K562 (cell line): ENCODE measurements at regions not wholly inside any gene's neighbourhood (a gene's known extent, or its start where the extent isn't known, plus 50 kb on each side); places are given as distances from the start of the nearest gene placed in this dataset.

ENCODE experiments used
- HEY1 ChIP-seq: fragments of 250-450 bp; sonication (Bioruptor Pico); IDR thresholded peaks from 2 replicates; pipeline ENCODE4 v1.5.0; 2020; ENCODE audit warnings: mild to moderate bottlenecking, moderate library complexity, borderline replicate concordance
- MYNN ChIP-seq, 2 experiments: sonication (generic); formaldehyde crosslinking in 1 of 2; IDR thresholded peaks; 2 replicates each; pipeline versions ENCODE4 v1.5.0 to v1.6.1; 2016 to 2020; ENCODE audit warnings: antibody characterized with exemption in 1 of 2, missing genetic modification reagents in 1 of 2
- TF ChIP-seq, protein P1 (sequence below), 2 experiments: fragments of 150-350 bp in 1 of 2; IDR thresholded peaks; 2 replicates each; pipeline ENCODE4 v1.6.1; 2012 to 2016; ENCODE audit warnings: low read depth in 2 of 2, low read length in 2 of 2, mild to moderate bottlenecking in 1 of 2, moderate library complexity in 1 of 2
- TF ChIP-seq, protein P2 (sequence below): fragments of 150-350 bp; conservative IDR thresholded peaks from 2 replicates; pipeline ENCODE4 v1.6.1; 2014; ENCODE audit warnings: low read length

DNA sequence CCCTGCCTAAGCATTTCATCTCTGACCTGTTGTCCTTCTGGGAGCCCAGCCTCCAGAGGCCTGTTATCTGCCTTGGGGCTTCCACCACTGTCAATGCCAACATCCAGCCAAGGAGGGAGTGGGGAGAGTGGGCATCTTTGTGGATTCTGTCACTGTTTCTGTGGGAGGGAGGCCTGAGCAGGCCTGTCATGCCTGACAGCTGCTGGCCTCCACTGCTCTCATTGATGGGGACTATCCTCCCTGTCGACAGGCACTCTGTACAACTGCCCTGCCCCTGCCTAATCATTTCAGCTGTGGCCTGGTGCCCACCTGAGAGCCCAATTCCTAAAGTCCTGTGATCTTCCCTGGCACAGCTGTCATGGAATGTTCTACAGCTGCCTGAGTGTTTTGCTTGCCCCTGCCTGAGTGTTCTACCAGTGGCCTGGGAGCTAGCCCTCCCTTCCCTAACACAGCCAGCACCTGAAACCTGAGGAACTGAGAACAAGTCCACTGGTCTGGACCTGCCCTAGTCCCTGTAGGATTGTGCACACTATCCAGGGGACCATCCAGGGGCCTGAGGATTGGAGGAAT is 145.3 kb downstream of the FAM83B start (continued):
- TF ChIP-seq, protein P1, sequence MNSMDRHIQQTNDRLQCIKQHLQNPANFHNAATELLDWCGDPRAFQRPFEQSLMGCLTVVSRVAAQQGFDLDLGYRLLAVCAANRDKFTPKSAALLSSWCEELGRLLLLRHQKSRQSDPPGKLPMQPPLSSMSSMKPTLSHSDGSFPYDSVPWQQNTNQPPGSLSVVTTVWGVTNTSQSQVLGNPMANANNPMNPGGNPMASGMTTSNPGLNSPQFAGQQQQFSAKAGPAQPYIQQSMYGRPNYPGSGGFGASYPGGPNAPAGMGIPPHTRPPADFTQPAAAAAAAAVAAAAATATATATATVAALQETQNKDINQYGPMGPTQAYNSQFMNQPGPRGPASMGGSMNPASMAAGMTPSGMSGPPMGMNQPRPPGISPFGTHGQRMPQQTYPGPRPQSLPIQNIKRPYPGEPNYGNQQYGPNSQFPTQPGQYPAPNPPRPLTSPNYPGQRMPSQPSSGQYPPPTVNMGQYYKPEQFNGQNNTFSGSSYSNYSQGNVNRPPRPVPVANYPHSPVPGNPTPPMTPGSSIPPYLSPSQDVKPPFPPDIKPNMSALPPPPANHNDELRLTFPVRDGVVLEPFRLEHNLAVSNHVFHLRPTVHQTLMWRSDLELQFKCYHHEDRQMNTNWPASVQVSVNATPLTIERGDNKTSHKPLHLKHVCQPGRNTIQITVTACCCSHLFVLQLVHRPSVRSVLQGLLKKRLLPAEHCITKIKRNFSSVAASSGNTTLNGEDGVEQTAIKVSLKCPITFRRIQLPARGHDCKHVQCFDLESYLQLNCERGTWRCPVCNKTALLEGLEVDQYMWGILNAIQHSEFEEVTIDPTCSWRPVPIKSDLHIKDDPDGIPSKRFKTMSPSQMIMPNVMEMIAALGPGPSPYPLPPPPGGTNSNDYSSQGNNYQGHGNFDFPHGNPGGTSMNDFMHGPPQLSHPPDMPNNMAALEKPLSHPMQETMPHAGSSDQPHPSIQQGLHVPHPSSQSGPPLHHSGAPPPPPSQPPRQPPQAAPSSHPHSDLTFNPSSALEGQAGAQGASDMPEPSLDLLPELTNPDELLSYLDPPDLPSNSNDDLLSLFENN (IDR thresholded peaks at IDR 0.05; ENCODE audit: low read depth in 2 of 2, low read length in 2 of 2), result no peak
- TF ChIP-seq HEY1, result no peak
- TF ChIP-seq, protein P2, sequence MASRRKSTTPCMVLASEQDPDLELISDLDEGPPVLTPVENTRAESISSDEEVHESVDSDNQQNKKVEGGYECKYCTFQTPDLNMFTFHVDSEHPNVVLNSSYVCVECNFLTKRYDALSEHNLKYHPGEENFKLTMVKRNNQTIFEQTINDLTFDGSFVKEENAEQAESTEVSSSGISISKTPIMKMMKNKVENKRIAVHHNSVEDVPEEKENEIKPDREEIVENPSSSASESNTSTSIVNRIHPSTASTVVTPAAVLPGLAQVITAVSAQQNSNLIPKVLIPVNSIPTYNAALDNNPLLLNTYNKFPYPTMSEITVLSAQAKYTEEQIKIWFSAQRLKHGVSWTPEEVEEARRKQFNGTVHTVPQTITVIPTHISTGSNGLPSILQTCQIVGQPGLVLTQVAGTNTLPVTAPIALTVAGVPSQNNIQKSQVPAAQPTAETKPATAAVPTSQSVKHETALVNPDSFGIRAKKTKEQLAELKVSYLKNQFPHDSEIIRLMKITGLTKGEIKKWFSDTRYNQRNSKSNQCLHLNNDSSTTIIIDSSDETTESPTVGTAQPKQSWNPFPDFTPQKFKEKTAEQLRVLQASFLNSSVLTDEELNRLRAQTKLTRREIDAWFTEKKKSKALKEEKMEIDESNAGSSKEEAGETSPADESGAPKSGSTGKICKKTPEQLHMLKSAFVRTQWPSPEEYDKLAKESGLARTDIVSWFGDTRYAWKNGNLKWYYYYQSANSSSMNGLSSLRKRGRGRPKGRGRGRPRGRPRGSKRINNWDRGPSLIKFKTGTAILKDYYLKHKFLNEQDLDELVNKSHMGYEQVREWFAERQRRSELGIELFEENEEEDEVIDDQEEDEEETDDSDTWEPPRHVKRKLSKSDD, result no peak
- TF ChIP-seq MYNN (IDR thresholded peaks at IDR 0.05), result no peak
- no peak for TF ChIP-seq MYNN (CRISPR knock-in tag; IDR thresholded peaks at IDR 0.05)
